IMR-90 (cell line): ENCODE measurements at regions not wholly inside any gene's neighbourhood (a gene's known extent, or its start where the extent isn't known, plus 50 kb on each side); places are given as distances from the start of the nearest gene placed in this dataset.

Source experiments
- ATAC-seq: fragments of 200-7000 bp; cut with Tn5 transposase; 2 replicates; pipeline ENCODE4 v1.9.1; 2020; ENCODE audit warnings: low read depth, mild to moderate bottlenecking, moderate library complexity
- BruUV-seq: library from RNA; stranded (reverse); fragments of 400-500 nt; replicated peaks from 2 replicates; lab custom pipeline; 2021; lab: Mats Ljungman, UMichigan
- CTCF ChIA-PET: fragments of 300-600 bp; formaldehyde crosslinking; extraction: SDS; loops from one replicate; lab custom pipeline; 2021; ENCODE audit warnings: antibody characterized with exemption; lab: Yijun Ruan, JAX
- POLR2A ChIA-PET: fragments of 300-600 bp; sonication (Branson Sonifier 250); formaldehyde crosslinking; loops from one replicate; lab custom pipeline; 2022; ENCODE audit warnings: antibody characterized with exemption; ENCODE audit not compliant: unreplicated experiment; lab: Charles Lee
- DNase-seq: peaks from one replicate; pipeline ENCODE4 v3.0.0; 2013
- H2AFZ ChIP-seq: replicated peaks from 2 replicates; pipeline ENCODE3; 2013; ENCODE audit warnings: low read length, mild to moderate bottlenecking; ENCODE audit not compliant: poor library complexity
- H2AK5ac ChIP-seq: 2 replicates; pipeline ENCODE4 v1.6.1; 2013; ENCODE audit warnings: low read depth, low read length, inconsistent platforms
- H2AK9ac ChIP-seq: replicated peaks from 2 replicates; pipeline ENCODE3; 2013; ENCODE audit warnings: mild to moderate bottlenecking, low read depth, low read length, moderate library complexity; ENCODE audit not compliant: poor library complexity
- H2BK120ac ChIP-seq: 2 replicates; pipeline ENCODE4 v1.6.1; 2013; ENCODE audit warnings: low read depth, low read length, inconsistent platforms
- H2BK15ac ChIP-seq: 3 replicates; pipeline ENCODE4 v1.6.1; 2013; ENCODE audit warnings: low read depth, low read length, inconsistent platforms
- H2BK20ac ChIP-seq: 2 replicates; pipeline ENCODE4 v1.6.1; 2013; ENCODE audit warnings: low read depth, mild to moderate bottlenecking, inconsistent platforms, low read length, moderate library complexity
- H2BK5ac ChIP-seq: 2 replicates; pipeline ENCODE4 v1.6.1; 2013; ENCODE audit warnings: mild to moderate bottlenecking, low read depth, low read length, inconsistent platforms; ENCODE audit not compliant: poor library complexity, severe bottlenecking
- H3K14ac ChIP-seq: replicated peaks from 2 replicates; pipeline ENCODE4 v1.6.1; 2013; ENCODE audit warnings: low read depth, low read length, inconsistent platforms
- H3K18ac ChIP-seq: 2 replicates; pipeline ENCODE4 v1.6.1; 2013; ENCODE audit warnings: low read depth, low read length, control low read depth
- H3K23ac ChIP-seq: 2 replicates; pipeline ENCODE4 v1.6.1; 2013; ENCODE audit warnings: low read depth, low read length, inconsistent platforms
- H3K27ac ChIP-seq: 2 replicates; pipeline ENCODE4 v1.5.1; 2013; ENCODE audit warnings: mild to moderate bottlenecking, control low read depth, low read length; ENCODE audit not compliant: insufficient read depth
- H3K27me3 ChIP-seq: 2 replicates; pipeline ENCODE4 v1.6.1; 2013; ENCODE audit warnings: low read length; ENCODE audit not compliant: control insufficient read depth, insufficient read depth
- H3K36me3 ChIP-seq: 2 replicates; pipeline ENCODE4 v1.6.1; 2013; ENCODE audit warnings: low read length, mixed read lengths; ENCODE audit not compliant: control insufficient read depth, insufficient read depth
- H3K4ac ChIP-seq: 2 replicates; pipeline ENCODE4 v1.6.1; 2013; ENCODE audit warnings: low read depth, low read length, inconsistent platforms
- H3K4me1 ChIP-seq: 2 replicates; pipeline ENCODE4 v1.6.1; 2013; ENCODE audit warnings: low read length, mixed read lengths; ENCODE audit not compliant: control insufficient read depth, insufficient read depth
- H3K4me2 ChIP-seq: 2 replicates; pipeline ENCODE4 v1.6.1; 2013; ENCODE audit warnings: low read depth, mild to moderate bottlenecking, control low read depth, low read length, moderate library complexity
- H3K4me3 ChIP-seq: 2 replicates; pipeline ENCODE4 v1.5.1; 2013; ENCODE audit warnings: low read depth, mild to moderate bottlenecking, control low read depth, low read length, moderate library complexity; ENCODE audit not compliant: insufficient read depth
- H3K56ac ChIP-seq: 2 replicates; pipeline ENCODE4 v1.6.1; 2013; ENCODE audit warnings: low read length, inconsistent platforms; ENCODE audit not compliant: insufficient read depth; ENCODE audit errors: extremely low read depth
- H3K79me1 ChIP-seq, 2 experiments: 2 replicates each; pipeline ENCODE4 v1.6.1; 2013; ENCODE audit warnings: low read length in 2 of 2, inconsistent platforms in 1 of 2, low read depth in 1 of 2
- H3K9ac ChIP-seq: 2 replicates; pipeline ENCODE4 v1.6.1; 2013; ENCODE audit warnings: low read depth, low read length, control low read depth
- H3K9me1 ChIP-seq: 2 replicates; pipeline ENCODE4 v1.6.1; 2013; ENCODE audit warnings: low read length, inconsistent platforms; ENCODE audit not compliant: insufficient read depth
- H3K9me3 ChIP-seq: 2 replicates; pipeline ENCODE4 v1.6.1; 2013; ENCODE audit warnings: low read length; ENCODE audit not compliant: control insufficient read depth, insufficient read depth
- H4K20me1 ChIP-seq: 2 replicates; pipeline ENCODE4 v1.6.1; 2013; ENCODE audit warnings: low read length, inconsistent platforms; ENCODE audit not compliant: insufficient read depth
- H4K5ac ChIP-seq: 2 replicates; pipeline ENCODE4 v1.6.1; 2013; ENCODE audit warnings: mild to moderate bottlenecking, low read depth, low read length, control low read depth
- H4K8ac ChIP-seq, 2 experiments: 2 replicates each; pipeline ENCODE4 v1.6.1; 2013; ENCODE audit warnings: low read depth in 2 of 2, low read length in 2 of 2, control low read depth in 1 of 2, inconsistent platforms in 1 of 2
- H4K91ac ChIP-seq: 2 replicates; pipeline ENCODE4 v1.6.1; 2013; ENCODE audit warnings: low read depth, low read length, inconsistent platforms; ENCODE audit not compliant: insufficient read depth
- CHD1 ChIP-seq: IDR thresholded peaks from 2 replicates; pipeline ENCODE4 v1.6.1; 2012; ENCODE audit warnings: low read depth, low read length, improper control_type of control experiment
- MAFK ChIP-seq: IDR thresholded peaks from 2 replicates; pipeline ENCODE4 v1.6.1; 2012; ENCODE audit warnings: low read depth, low read length, improper control_type of control experiment
- NFE2L2 ChIP-seq: fragments of 150-350 bp; IDR thresholded peaks from 2 replicates; pipeline ENCODE4 v1.6.1; 2016; ENCODE audit warnings: low read depth, mild to moderate bottlenecking, low read length
- WGBS, 2 experiments: methylation state at CpG; one replicate each; pipeline versions ENCODE4 v1.1.5 to v1.1.7; 2013; ENCODE audit warnings: missing lambda C conversion rate in 2 of 2; ENCODE audit not compliant: insufficient read length in 1 of 2; ENCODE audit errors: extremely low coverage in 2 of 2; 5-methylcytosine and 5-hydroxymethylcytosine counted together
- dilution Hi-C: fragments of 300-500 bp; cut with HindIII; formaldehyde crosslinking; loops from one replicate; pipeline ENCODE4 v1.14.3; 2018; ENCODE audit warnings: low sequenced_read_pairs; ENCODE audit not compliant: unreplicated experiment
- in situ Hi-C: fragments of 300-500 bp; cut with MboI; formaldehyde crosslinking; loops from 3 replicates; pipeline ENCODE4 v1.14.3; 2019; ENCODE audit warnings: low sequenced_read_pairs, inconsistent platforms, mixed read lengths
- intact Hi-C: fragments of 100-400 bp; cut with micrococcal nuclease; formaldehyde crosslinking; loops from 2 replicates; pipeline ENCODE4 v1.10.0; 2022
- TF ChIP-seq, protein P1 (sequence below): fragments of 150-350 bp; IDR thresholded peaks from 2 replicates; pipeline ENCODE4 v1.6.1; 2017; ENCODE audit warnings: mild to moderate bottlenecking, antibody characterized with exemption, low read length, low read depth

DNA sequence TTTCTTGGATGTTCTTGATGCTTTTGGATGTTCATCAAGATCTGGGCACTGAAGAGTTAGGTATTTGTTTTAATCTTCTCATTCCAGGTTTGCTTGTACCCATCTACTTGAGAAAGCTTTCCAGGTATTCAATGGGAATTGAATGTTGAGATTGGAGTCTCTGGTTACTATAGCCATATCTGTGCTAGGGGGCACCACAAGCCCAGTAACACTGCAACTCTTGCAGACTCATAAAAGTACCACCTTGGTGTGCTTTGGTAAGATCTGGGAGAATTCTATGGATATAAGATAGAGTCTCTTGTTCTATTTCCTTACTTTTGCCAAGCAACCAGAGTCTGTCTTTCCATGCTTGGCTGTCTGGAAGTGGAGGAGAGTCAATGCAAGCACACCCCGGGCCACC, 518.9 kb upstream of the VRK2 start:
- Histone ChIP-seq H2AK9ac (no peak overlapping the region), H3K27ac (no peak overlapping the region), H4K8ac (no peak overlapping the region), H4K91ac (no peak overlapping the region), H3K9me1 (no peaks in the 10 kb centered on the region), H2BK120ac (no peak overlapping the region), H2AK5ac (no peak overlapping the region), H3K27me3 (no peaks in the 10 kb centered on the region), H2BK5ac (no peak overlapping the region), H2AFZ (no peak overlapping the region), H3K4ac (no peak overlapping the region), H4K20me1 (no peaks in the 10 kb centered on the region; the same call in 1 of the 2 replicates), H3K9me3 (peaks cover 6% of the 10 kb centered on the region; the same call in 1 of the 2 replicates), H4K5ac (no peak overlapping the region), H3K56ac (no peak overlapping the region), H3K18ac (no peak overlapping the region), H3K4me1 (no peaks in the 10 kb centered on the region), H3K36me3 (no peaks in the 10 kb centered on the region), H3K14ac (no peak overlapping the region), H2BK20ac (no peak overlapping the region), H3K9ac (no peak overlapping the region), H3K79me1 (no peaks in the 10 kb centered on the region), H3K4me2 (no peak overlapping the region), H3K23ac (no peak overlapping the region), H3K4me3 (no peak overlapping the region), H2BK15ac (no peak overlapping the region)
- no TSS peak for BruUV-seq
- no CpG with 5 or more reads among the region's 1 CpG for WGBS, 2 experiments
- in situ Hi-C loops (no loop called here), dilution Hi-C loops (no loop called here), intact Hi-C loops (no loop called here)
- ATAC-seq (no peak), DNase-seq (no peak)
- ChIA-PET POLR2A (no interaction called here), CTCF (no interaction called here)
- TF ChIP-seq, protein P1, sequence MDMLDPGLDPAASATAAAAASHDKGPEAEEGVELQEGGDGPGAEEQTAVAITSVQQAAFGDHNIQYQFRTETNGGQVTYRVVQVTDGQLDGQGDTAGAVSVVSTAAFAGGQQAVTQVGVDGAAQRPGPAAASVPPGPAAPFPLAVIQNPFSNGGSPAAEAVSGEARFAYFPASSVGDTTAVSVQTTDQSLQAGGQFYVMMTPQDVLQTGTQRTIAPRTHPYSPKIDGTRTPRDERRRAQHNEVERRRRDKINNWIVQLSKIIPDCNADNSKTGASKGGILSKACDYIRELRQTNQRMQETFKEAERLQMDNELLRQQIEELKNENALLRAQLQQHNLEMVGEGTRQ, result no peak
- TF ChIP-seq CHD1, result no peak
- TF ChIP-seq MAFK, result no peak
- TF ChIP-seq NFE2L2, result no peak
